ENCODE measurements at regions not wholly inside any gene's neighbourhood (a gene's known extent, or its start where the extent isn't known, plus 50 kb on each side); places are given as distances from the start of the nearest gene placed in this dataset.

GRCh38 chr11:119793335-119793984 is 64.5 kb upstream of the NECTIN1 start:
- DNase-seq = no peak
- ATAC-seq = no peak

GRCh38 chr11:119791701-119792151 is 62.7 kb upstream of the NECTIN1 start:
- DNase-seq = no peak
- ATAC-seq = no peak

GRCh38 chr11:119791047-119791446 is 62.0 kb upstream of the NECTIN1 start:
- ATAC-seq (no peak), DNase-seq (no peak)

- ATAC-seq (no peak), DNase-seq (no peak)
Measured at GRCh38 chr11:119790476-119790875, 61.5 kb upstream of the NECTIN1 start.

- DNase-seq (no peak), ATAC-seq (no peak)
Measured at GRCh38 chr11:119789766-119790407, 60.9 kb upstream of the NECTIN1 start.

- DNase-seq = no peak
Measured at GRCh38 chr11:119788911-119789560, 60.0 kb upstream of the NECTIN1 start.

GRCh38 chr11:119788096-119788883 is 59.3 kb upstream of the NECTIN1 start:
- DNase-seq (no peak), ATAC-seq (no peak)

More at GRCh38 chr11:119788911-119789560, 60.0 kb upstream of the NECTIN1 start:
- no peak for ATAC-seq

GRCh38 chr11:119787074-119787461 is 58.1 kb upstream of the NECTIN1 start:
- ATAC-seq (no peak), DNase-seq (no peak)

GRCh38 chr11:119786431-119787073 is 57.6 kb upstream of the NECTIN1 start:
- DNase-seq = no peak
- no peak for ATAC-seq

GRCh38 chr11:119785131-119785530 is 56.1 kb upstream of the NECTIN1 start:
- no peak for ATAC-seq
- DNase-seq = no peak

GRCh38 chr11:119784421-119784820 is 55.4 kb upstream of the NECTIN1 start:
- DNase-seq = no peak
- ATAC-seq = no peak

GRCh38 chr11:119783466-119784400 is 54.7 kb upstream of the NECTIN1 start:
- ATAC-seq (no peak), DNase-seq (no peak)

- DNase-seq (no peak), ATAC-seq (no peak)
Measured at GRCh38 chr11:119782739-119783072, 53.7 kb upstream of the NECTIN1 start.

- DNase-seq = no peak
- no peak for ATAC-seq
Measured at GRCh38 chr11:119782006-119782738, 53.2 kb upstream of the NECTIN1 start.

- DNase-seq = no peak
Measured at GRCh38 chr11:119780222-119780953, 51.4 kb upstream of the NECTIN1 start.

GRCh38 chr11:119779195-119780071 is 50.4 kb upstream of the NECTIN1 start:
- ATAC-seq (no peak), DNase-seq (no peak)

More at GRCh38 chr11:119780222-119780953, 51.4 kb upstream of the NECTIN1 start:
- no peak for ATAC-seq
